ENCODE measurements at regions not wholly inside any gene's neighbourhood (a gene's known extent, or its start where the extent isn't known, plus 50 kb on each side); places are given as distances from the start of the nearest gene placed in this dataset.

DNA sequence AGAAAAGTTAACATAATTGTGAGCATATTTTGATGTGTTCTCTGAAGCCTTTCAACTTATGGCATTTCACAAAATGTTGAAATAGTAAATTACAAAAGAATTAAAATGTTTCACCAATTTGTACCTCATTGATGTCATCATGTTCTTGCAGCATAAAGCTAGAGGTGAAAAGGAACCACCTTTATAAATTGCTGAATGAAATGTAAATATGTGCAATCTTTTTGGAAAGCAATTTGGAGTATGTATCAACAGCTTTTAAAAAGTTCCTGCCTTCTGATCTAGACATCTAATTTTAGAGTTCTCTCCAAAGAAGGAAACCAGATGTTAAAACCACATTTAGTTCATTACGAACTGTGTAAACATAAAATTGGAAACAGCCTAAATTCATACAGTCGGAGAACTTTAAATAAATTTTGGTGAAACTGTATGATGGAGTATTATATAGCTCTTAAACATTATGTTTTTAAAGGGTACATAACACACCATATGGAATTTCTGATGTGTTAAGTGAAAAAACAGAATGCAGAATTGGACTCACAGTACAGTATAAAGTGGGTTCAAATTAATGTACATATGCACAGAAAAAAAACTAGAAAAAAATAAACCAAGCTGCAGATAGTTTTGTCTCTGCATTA is 311.2 kb upstream of the NAALADL2 start:
- no peak for DNase-seq (ENCODE audit: low spot score)
- WGBS = 76% methylated on average over 2 of the region's 2 CpGs
- H3K4me1 ChIP-seq (ENCODE audit: control insufficient read depth in 4 of 4, insufficient read depth in 4 of 4, low read length in 3 of 4) = peaks cover 0 to 2% (median 0%) of the 10 kb centered on the region in 4 donors

GRCh38 chr3:174548841-174549623 is 310.1 kb upstream of the NAALADL2 start:
- 88% methylated on average over 4 of the region's 4 CpGs for WGBS
- no peak for TF ChIP-seq HNF4G (IDR thresholded peaks at IDR 0.05)
- TF ChIP-seq, protein P1, sequence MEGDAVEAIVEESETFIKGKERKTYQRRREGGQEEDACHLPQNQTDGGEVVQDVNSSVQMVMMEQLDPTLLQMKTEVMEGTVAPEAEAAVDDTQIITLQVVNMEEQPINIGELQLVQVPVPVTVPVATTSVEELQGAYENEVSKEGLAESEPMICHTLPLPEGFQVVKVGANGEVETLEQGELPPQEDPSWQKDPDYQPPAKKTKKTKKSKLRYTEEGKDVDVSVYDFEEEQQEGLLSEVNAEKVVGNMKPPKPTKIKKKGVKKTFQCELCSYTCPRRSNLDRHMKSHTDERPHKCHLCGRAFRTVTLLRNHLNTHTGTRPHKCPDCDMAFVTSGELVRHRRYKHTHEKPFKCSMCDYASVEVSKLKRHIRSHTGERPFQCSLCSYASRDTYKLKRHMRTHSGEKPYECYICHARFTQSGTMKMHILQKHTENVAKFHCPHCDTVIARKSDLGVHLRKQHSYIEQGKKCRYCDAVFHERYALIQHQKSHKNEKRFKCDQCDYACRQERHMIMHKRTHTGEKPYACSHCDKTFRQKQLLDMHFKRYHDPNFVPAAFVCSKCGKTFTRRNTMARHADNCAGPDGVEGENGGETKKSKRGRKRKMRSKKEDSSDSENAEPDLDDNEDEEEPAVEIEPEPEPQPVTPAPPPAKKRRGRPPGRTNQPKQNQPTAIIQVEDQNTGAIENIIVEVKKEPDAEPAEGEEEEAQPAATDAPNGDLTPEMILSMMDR (IDR thresholded peaks at IDR 0.05; ENCODE audit: low read depth, low read length, missing input control) = no peak
- no peak for TF ChIP-seq YY1 (IDR thresholded peaks at IDR 0.05)
- TF ChIP-seq FOXA2 (IDR thresholded peaks at IDR 0.05) = no peak
- no peak for TF ChIP-seq NR2F2 (IDR thresholded peaks at IDR 0.05)
- TF ChIP-seq EGR1 (IDR thresholded peaks at IDR 0.05; ENCODE audit: low read depth in 2 of 2) = no peak
- TF ChIP-seq, protein P2, sequence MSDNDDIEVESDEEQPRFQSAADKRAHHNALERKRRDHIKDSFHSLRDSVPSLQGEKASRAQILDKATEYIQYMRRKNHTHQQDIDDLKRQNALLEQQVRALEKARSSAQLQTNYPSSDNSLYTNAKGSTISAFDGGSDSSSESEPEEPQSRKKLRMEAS (IDR thresholded peaks at IDR 0.05) = no peak
- no peak for TF ChIP-seq FOXA1 (IDR thresholded peaks at IDR 0.05)
- TF ChIP-seq GABPA (IDR thresholded peaks at IDR 0.05 in 1 of 2, conservative IDR thresholded peaks at IDR 0.05 in 1 of 2) = no peak
- no peak for TF ChIP-seq ATF3 (IDR thresholded peaks at IDR 0.05)
- no peak for TF ChIP-seq RXRA (IDR thresholded peaks at IDR 0.05)
- TF ChIP-seq RAD21 (IDR thresholded peaks at IDR 0.05) = no peak
- TF ChIP-seq JUND (IDR thresholded peaks at IDR 0.05) = no peak
- TF ChIP-seq HNF4A (conservative IDR thresholded peaks at IDR 0.05) = no peak
- TF ChIP-seq SP1 (IDR thresholded peaks at IDR 0.05) = no peak
- no peak for TF ChIP-seq TAF1 (conservative IDR thresholded peaks at IDR 0.05)
- TF ChIP-seq, protein P3, sequence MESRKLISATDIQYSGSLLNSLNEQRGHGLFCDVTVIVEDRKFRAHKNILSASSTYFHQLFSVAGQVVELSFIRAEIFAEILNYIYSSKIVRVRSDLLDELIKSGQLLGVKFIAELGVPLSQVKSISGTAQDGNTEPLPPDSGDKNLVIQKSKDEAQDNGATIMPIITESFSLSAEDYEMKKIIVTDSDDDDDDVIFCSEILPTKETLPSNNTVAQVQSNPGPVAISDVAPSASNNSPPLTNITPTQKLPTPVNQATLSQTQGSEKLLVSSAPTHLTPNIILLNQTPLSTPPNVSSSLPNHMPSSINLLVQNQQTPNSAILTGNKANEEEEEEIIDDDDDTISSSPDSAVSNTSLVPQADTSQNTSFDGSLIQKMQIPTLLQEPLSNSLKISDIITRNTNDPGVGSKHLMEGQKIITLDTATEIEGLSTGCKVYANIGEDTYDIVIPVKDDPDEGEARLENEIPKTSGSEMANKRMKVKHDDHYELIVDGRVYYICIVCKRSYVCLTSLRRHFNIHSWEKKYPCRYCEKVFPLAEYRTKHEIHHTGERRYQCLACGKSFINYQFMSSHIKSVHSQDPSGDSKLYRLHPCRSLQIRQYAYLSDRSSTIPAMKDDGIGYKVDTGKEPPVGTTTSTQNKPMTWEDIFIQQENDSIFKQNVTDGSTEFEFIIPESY (IDR thresholded peaks at IDR 0.05) = no peak

More for the DNA sequence above, 311.2 kb upstream of the NAALADL2 start:
- Histone ChIP-seq H3K4me3 (ENCODE audit: low read depth in 1 of 3, low read length in 3 of 3) (no peak overlapping the region), H3K27ac (ENCODE audit: low read depth in 1 of 2, low read length in 2 of 2) (no peak overlapping the region), H3K27me3 (ENCODE audit: control insufficient read depth in 4 of 4, insufficient read depth in 4 of 4, low read length in 3 of 4) (no peaks in the 10 kb centered on the region), H3K9ac (ENCODE audit: low read depth in 1 of 2, low read length in 2 of 2) (no peak overlapping the region), H3K9me3 (ENCODE audit: control insufficient read depth in 4 of 4, low read length in 3 of 4) (no peaks in the 10 kb centered on the region), H3K36me3 (ENCODE audit: control insufficient read depth in 4 of 4, insufficient read depth in 3 of 4, low read depth in 1 of 4, low read length in 3 of 4) (no peaks in the 10 kb centered on the region)
- TF ChIP-seq NR2F2 (IDR thresholded peaks at IDR 0.05) (no peak), FOXA1 (IDR thresholded peaks at IDR 0.05) (no peak)
- TF ChIP-seq, protein P3 (IDR thresholded peaks at IDR 0.05) = no peak
- TF ChIP-seq, protein P1 (IDR thresholded peaks at IDR 0.05; ENCODE audit: low read depth, low read length, missing input control) = no peak

More at GRCh38 chr3:174548841-174549623, 310.1 kb upstream of the NAALADL2 start:
- no peak for DNase-seq (ENCODE audit: low spot score)
- Histone ChIP-seq H3K27me3 (ENCODE audit: control insufficient read depth in 4 of 4, insufficient read depth in 4 of 4, low read length in 3 of 4) (no peaks in the 10 kb centered on the region), H3K4me3 (ENCODE audit: low read depth in 1 of 3, low read length in 3 of 3) (no peak overlapping the region), H3K27ac (ENCODE audit: low read depth in 1 of 2, low read length in 2 of 2) (no peak overlapping the region), H3K36me3 (ENCODE audit: control insufficient read depth in 4 of 4, insufficient read depth in 3 of 4, low read depth in 1 of 4, low read length in 3 of 4) (no peaks in the 10 kb centered on the region), H3K9me3 (ENCODE audit: control insufficient read depth in 4 of 4, low read length in 3 of 4) (no peaks in the 10 kb centered on the region), H3K9ac (ENCODE audit: low read depth in 1 of 2, low read length in 2 of 2) (no peak overlapping the region), H3K4me1 (ENCODE audit: control insufficient read depth in 4 of 4, insufficient read depth in 4 of 4, low read length in 3 of 4) (no peaks in the 10 kb centered on the region)
